Fibroblast of pulmonary artery (primary cell): ENCODE measurements at regions not wholly inside any gene's neighbourhood (a gene's known extent, or its start where the extent isn't known, plus 50 kb on each side); places are given as distances from the start of the nearest gene placed in this dataset.

ENCODE experiments used
- DNase-seq: peaks from one replicate; pipeline ENCODE4 v3.0.0-alpha.2; 2010; ENCODE audit warnings: low read depth
- H3K4me3 ChIP-seq: replicated peaks from 2 replicates; pipeline ENCODE4 v1.5.1; 2011; ENCODE audit warnings: low read depth, mild to moderate bottlenecking, control low read depth, low read length, moderate library complexity
- TF ChIP-seq, protein P1 (sequence below): IDR thresholded peaks from 2 replicates; pipeline ENCODE4 v1.5.1; 2011; ENCODE audit warnings: mild to moderate bottlenecking, control low read depth, low read length, inconsistent platforms; ENCODE audit errors: missing control alignments

DNA sequence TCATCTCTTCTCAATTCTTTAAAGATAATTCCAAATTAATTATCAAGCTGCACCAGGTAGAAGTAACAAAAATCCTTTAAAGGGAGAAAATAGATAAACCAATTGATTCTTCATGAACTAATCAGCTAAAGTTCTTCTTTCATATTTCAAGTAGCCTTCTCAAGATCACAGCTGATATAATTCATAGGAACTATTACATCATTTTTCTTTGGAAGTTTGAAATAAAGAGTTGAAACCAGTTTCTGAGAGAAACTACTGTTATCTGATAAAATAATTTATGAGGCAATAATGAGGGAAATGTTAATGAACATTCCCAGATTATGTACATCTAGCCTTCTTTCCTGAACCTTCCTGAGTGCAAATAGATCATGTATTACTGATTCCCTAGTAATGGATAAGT is 484.9 kb downstream of the METTL4 start:
- TF ChIP-seq, protein P1, sequence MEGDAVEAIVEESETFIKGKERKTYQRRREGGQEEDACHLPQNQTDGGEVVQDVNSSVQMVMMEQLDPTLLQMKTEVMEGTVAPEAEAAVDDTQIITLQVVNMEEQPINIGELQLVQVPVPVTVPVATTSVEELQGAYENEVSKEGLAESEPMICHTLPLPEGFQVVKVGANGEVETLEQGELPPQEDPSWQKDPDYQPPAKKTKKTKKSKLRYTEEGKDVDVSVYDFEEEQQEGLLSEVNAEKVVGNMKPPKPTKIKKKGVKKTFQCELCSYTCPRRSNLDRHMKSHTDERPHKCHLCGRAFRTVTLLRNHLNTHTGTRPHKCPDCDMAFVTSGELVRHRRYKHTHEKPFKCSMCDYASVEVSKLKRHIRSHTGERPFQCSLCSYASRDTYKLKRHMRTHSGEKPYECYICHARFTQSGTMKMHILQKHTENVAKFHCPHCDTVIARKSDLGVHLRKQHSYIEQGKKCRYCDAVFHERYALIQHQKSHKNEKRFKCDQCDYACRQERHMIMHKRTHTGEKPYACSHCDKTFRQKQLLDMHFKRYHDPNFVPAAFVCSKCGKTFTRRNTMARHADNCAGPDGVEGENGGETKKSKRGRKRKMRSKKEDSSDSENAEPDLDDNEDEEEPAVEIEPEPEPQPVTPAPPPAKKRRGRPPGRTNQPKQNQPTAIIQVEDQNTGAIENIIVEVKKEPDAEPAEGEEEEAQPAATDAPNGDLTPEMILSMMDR, result no peak
- no peak overlapping the region for H3K4me3 ChIP-seq
- DNase-seq, result no peak

DNA sequence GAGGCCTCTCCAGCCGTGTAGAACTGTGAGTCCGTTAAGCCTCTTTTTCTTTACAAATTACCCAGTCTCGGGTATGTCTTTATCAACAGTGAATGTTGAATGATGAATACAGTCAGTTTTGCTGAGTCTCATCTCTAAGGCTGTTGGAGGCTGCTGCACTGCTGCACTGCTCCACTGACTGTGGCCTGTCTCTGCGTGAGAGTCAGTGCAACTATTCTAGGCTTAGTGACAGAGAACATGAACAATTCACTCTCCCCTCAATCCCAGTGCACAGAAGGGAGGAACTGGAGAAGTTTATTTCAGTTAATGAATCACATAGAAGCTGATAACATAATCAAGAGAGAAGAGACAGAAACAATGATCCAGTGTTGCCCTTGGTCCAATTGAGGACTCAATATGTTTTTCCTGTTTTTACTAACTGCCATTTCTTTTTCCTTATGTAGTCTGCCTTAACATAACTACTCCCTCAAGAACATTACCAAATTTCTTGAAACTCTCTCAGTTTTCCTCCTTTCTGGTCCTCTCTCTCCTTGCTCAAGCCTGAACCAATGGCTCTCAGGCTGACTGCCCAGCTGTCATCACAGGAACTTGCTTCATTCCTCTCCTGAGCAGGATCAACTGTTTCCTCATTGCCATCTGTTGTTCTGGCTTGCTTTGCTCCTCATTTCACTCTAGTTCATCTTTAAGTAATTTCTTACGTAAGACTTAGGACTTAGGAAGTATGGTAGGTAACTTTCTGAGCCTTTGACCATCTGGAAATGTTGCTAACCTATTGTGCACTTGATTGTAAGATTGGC is 483.2 kb downstream of the METTL4 start:
- peak; percentile 96 for DNase-seq
- H3K4me3 ChIP-seq, result no peak overlapping the region
- TF ChIP-seq, protein P1, result no peak

DNA sequence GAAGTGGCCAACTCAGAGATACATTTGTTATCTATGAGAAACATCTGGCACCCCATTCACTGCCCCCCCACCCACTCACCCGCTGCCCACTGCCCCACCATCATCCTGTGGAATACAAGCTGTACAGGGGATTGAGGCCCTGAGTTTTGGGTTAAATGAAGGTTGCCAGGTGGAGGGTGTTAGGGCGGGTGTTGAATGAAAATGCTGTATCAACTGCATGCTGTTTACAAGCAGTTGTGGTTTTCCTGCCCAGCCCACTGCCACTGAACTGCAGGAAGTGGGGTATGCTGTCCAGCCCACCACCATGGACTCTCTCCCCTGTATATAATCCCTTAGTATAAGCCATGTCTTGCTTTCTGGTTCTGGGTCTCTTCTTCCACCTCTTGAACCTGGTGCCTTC is 481.9 kb downstream of the METTL4 start:
- no peak for DNase-seq
- TF ChIP-seq, protein P1, result no peak
- H3K4me3 ChIP-seq, result no peak overlapping the region

DNA sequence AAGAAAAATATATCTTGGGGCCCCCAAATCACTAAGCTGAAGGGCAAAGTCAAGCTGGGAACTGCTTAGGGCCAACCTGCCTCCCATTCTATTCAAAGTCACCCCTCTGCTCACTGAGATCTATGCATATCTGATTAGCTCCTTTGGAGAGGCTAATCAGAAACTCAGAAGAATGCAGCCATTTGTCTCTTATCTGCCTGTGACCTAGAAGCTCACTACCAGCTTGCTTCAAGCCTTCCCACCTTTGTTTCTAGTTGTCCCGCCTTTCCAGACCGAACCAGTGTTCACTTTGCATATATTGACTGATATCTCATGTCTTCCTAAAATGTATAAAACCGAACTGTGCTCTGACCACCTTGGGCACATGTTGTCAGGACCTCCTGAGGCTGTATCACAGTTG is 479.4 kb downstream of the METTL4 start:
- DNase-seq, result no peak
- TF ChIP-seq, protein P1, result no peak
- no peak overlapping the region for H3K4me3 ChIP-seq

DNA sequence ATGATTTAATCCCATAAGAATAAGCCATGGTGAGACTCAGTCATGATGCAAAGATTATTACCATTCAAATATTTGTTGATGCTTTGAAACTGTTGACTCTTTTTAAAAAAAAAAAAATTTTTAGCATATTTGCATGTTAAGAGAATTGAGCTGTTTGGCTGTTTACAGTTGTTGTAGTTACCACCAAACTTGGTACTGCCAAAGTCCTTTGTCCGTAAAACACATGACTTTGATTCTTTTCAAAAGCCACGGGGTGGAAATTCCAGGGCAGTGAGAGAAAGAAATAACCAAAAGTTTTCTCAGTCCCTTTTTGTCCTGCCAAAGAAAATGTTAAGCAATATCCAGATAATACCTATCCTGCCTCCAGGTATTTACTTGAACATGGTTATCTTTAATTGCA is 474.8 kb downstream of the METTL4 start:
- DNase-seq, result peak; percentile 53
- H3K4me3 ChIP-seq, result no peak overlapping the region
- TF ChIP-seq, protein P1, result no peak

DNA sequence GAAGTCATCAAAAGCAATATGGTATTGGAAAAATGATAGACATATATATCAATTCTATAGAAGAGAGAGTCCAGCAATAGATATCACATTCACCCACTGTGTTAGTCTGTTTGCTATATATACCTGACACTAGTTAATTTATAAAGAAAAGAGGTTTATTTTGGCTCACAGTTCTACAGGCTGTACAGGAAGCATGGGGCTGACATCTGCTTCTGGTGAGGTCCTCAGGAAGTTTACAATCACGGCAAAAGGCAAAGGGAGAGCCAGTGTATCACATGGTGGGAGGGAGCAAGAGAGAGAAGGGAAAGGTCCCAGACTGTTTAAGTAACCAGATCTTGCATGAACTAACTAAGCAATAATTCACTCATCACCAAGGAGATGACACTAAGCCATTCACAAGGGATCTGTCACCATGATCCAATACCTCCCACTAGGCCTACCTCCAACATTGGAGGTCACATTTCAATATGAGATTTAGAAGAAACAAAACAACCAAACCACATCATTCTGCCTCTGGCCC is 470.6 kb downstream of the METTL4 start:
- no peak for DNase-seq
- no peak overlapping the region for H3K4me3 ChIP-seq
- TF ChIP-seq, protein P1, result no peak

DNA sequence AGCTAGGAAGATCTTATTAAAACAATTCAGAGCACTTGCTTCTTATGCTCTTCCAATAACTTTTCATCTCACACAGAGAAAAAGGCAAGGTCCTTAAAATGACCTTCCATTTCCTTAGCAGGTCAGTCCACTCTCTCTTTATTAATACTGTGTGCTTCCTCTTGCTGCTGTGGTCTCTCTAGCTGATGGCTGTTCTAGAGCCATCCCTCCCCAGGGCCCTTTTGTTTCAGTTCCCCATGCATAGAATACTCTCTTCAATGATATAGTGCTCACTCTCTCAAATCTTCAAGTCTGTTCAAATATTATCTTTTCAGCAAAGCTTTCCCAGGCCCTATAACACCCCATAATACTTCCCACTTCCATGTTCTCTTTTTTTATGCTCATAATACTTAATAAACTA is 469.3 kb downstream of the METTL4 start:
- no peak overlapping the region for H3K4me3 ChIP-seq
- no peak for DNase-seq
- TF ChIP-seq, protein P1, result no peak
